ENCODE measurements at regions not wholly inside any gene's neighbourhood (a gene's known extent, or its start where the extent isn't known, plus 50 kb on each side); places are given as distances from the start of the nearest gene placed in this dataset.

DNA sequence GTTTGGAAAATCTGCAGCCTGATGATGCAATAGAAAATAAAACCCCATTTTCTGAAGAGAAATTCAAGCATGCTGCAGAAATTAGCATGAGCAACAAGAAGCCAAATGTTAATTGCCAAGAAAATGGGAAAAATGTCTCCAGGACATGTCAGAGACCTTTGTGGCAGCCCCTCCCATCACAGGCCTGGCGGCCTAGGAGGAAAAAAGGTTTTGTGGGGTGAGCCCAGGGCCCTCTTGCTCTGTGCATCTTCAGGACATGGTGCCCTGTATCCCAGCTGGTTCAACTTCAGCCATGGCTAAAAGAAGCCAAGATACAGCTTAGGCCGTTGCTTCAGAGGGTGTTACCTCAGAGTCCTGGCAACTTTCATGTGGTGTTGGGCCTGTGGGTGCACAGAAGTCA is 775.5 kb upstream of the SEL1L start:
- TF ChIP-seq CTCF (IDR thresholded peaks at IDR 0.05; ENCODE audit: insufficient read depth, low read length, poor library complexity, severe bottlenecking) = no peak
- Histone ChIP-seq H3K27me3 (ENCODE audit: control insufficient read depth, insufficient read depth, low read length) (no peaks in the 10 kb centered on the region), H3K36me3 (ENCODE audit: control insufficient read depth, insufficient read depth, low read length) (no peaks in the 10 kb centered on the region), H3K4me3 (ENCODE audit: low read depth, low read length) (no peak overlapping the region)
- no peak for DNase-seq (ENCODE audit: low read depth)

DNA sequence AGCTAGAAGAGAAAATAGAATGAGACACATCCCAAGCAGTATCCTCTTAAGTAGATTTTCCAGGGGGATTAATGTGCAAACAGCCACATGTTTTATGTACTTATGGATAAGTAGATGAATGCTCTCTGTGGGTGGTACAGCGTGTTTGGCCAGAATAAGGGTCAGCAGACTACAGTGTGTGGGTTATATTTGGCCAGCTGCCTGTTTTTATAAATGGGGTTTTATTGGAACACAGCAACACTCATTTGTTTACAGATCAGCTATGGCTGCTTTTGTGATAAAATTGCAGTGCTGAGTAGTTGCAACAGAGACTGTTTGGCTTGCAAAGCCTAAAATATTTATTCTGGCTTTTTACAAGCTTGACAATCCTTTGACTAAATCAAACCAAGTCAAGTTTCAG is 780.2 kb upstream of the SEL1L start:
- no peak for TF ChIP-seq CTCF (IDR thresholded peaks at IDR 0.05; ENCODE audit: insufficient read depth, low read length, poor library complexity, severe bottlenecking)
- Histone ChIP-seq H3K36me3 (ENCODE audit: control insufficient read depth, insufficient read depth, low read length) (no peaks in the 10 kb centered on the region), H3K27me3 (ENCODE audit: control insufficient read depth, insufficient read depth, low read length) (no peaks in the 10 kb centered on the region), H3K4me3 (ENCODE audit: low read depth, low read length) (no peak overlapping the region)
- DNase-seq (ENCODE audit: low read depth) = no peak

DNA sequence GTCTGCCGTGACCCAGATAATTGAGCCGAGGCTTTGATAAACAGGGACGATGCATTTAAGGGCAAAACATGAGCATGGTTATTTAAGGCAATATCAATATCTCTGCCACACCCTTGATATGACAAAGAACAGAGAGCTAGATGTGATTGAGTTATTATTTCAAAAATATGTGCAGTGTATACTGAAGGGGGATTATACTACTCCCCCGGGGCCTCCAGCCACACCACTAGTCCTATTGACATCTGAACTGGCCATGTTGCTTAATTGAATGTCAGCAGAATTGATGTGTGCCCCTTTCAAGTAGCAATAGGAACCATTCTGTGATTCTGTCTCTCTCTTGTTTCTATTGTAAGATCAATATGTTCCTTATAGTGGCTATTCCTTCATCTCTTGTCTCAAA is 794.8 kb upstream of the SEL1L start:
- no peak overlapping the region for H3K4me3 ChIP-seq (ENCODE audit: low read depth, low read length)
- H3K27me3 ChIP-seq (ENCODE audit: control insufficient read depth, insufficient read depth, low read length) = no peaks in the 10 kb centered on the region
- TF ChIP-seq CTCF (IDR thresholded peaks at IDR 0.05; ENCODE audit: insufficient read depth, low read length, poor library complexity, severe bottlenecking) = no peak
- DNase-seq (ENCODE audit: low read depth) = no peak
- no peaks in the 10 kb centered on the region for H3K36me3 ChIP-seq (ENCODE audit: control insufficient read depth, insufficient read depth, low read length)

- Histone ChIP-seq H3K4me3 (ENCODE audit: low read depth, low read length) (no peak overlapping the region), H3K27me3 (ENCODE audit: control insufficient read depth, insufficient read depth, low read length) (no peaks in the 10 kb centered on the region), H3K36me3 (ENCODE audit: control insufficient read depth, insufficient read depth, low read length) (no peaks in the 10 kb centered on the region)
- DNase-seq (ENCODE audit: low read depth) = no peak
- TF ChIP-seq CTCF (IDR thresholded peaks at IDR 0.05; ENCODE audit: insufficient read depth, low read length, poor library complexity, severe bottlenecking) = no peak
Observed at GRCh38 chr14:82341261-82341810, 807.7 kb upstream of the SEL1L start.

- no peaks in the 10 kb centered on the region for H3K27me3 ChIP-seq (ENCODE audit: control insufficient read depth, insufficient read depth, low read length)
- H3K36me3 ChIP-seq (ENCODE audit: control insufficient read depth, insufficient read depth, low read length) = no peaks in the 10 kb centered on the region
- DNase-seq (ENCODE audit: low read depth) = no peak
- TF ChIP-seq CTCF (IDR thresholded peaks at IDR 0.05; ENCODE audit: insufficient read depth, low read length, poor library complexity, severe bottlenecking) = no peak
- no peak overlapping the region for H3K4me3 ChIP-seq (ENCODE audit: low read depth, low read length)
Observed at GRCh38 chr14:82342596-82342995, 808.9 kb upstream of the SEL1L start.

- Histone ChIP-seq H3K4me3 (ENCODE audit: low read depth, low read length) (no peak overlapping the region), H3K36me3 (ENCODE audit: control insufficient read depth, insufficient read depth, low read length) (no peaks in the 10 kb centered on the region), H3K27me3 (ENCODE audit: control insufficient read depth, insufficient read depth, low read length) (no peaks in the 10 kb centered on the region)
- no peak for TF ChIP-seq CTCF (IDR thresholded peaks at IDR 0.05; ENCODE audit: insufficient read depth, low read length, poor library complexity, severe bottlenecking)
- no peak for DNase-seq (ENCODE audit: low read depth)
Observed at GRCh38 chr14:82345184-82345583, 811.5 kb upstream of the SEL1L start.

Measured in kidney epithelial cell (primary cell).